Panc1 (cell line): ENCODE measurements at regions not wholly inside any gene's neighbourhood (a gene's known extent, or its start where the extent isn't known, plus 50 kb on each side); places are given as distances from the start of the nearest gene placed in this dataset.

Experiments
- ATAC-seq: fragments of 200-7000 bp; cut with Tn5 transposase; 2 replicates; pipeline ENCODE4 v1.9.1; 2020; ENCODE audit warnings: mild to moderate bottlenecking, moderate library complexity
- BruUV-seq: library from RNA; stranded (reverse); fragments of 400-500 nt; replicated peaks from 2 replicates; lab custom pipeline; 2021; lab: Mats Ljungman, UMichigan
- CTCF ChIA-PET: fragments of 300-600 bp; sonication (Branson Sonifier 250); formaldehyde crosslinking; loops from one replicate; lab custom pipeline; 2022; ENCODE audit warnings: antibody characterized with exemption; lab: Charles Lee
- POLR2A ChIA-PET: fragments of 300-600 bp; sonication (Branson Sonifier 250); formaldehyde crosslinking; loops from one replicate; lab custom pipeline; 2022; ENCODE audit warnings: antibody characterized with exemption; lab: Charles Lee
- DNase-seq: peaks from one replicate; pipeline ENCODE4 v3.0.0-alpha.2; 2010; ENCODE audit warnings: low read depth, low spot score
- H3K27ac ChIP-seq: 2 replicates; pipeline ENCODE4 v1.5.1; 2011; ENCODE audit warnings: mild to moderate bottlenecking, low read length, inconsistent platforms
- H3K27me3 ChIP-seq: fragments of 200-500 bp; sonication (Bioruptor generic); 2 replicates; pipeline ENCODE4 v1.6.0; 2014; ENCODE audit warnings: low read length, inconsistent platforms; ENCODE audit not compliant: control insufficient read depth, insufficient read depth
- H3K36me3 ChIP-seq: fragments of 200-500 bp; sonication (Bioruptor generic); 2 replicates; pipeline ENCODE4 v1.5.1; 2014; ENCODE audit warnings: inconsistent platforms, mild to moderate bottlenecking, low read length, moderate library complexity; ENCODE audit not compliant: control insufficient read depth, insufficient read depth
- H3K4me1 ChIP-seq: 2 replicates; pipeline ENCODE4 v1.5.1; 2011; ENCODE audit warnings: inconsistent platforms, mild to moderate bottlenecking, low read length, moderate library complexity; ENCODE audit not compliant: control insufficient read depth, insufficient read depth
- H3K4me3 ChIP-seq, 2 experiments: 2 replicates each; pipeline ENCODE4 v1.5.1; 2011 to 2012; ENCODE audit warnings: low read depth in 2 of 2, low read length in 2 of 2, mild to moderate bottlenecking in 2 of 2, inconsistent platforms in 1 of 2, moderate library complexity in 1 of 2
- H3K9me3 ChIP-seq: fragments of 200-500 bp; sonication (Bioruptor generic); 2 replicates; pipeline ENCODE4 v1.5.1; 2014; ENCODE audit warnings: low read depth, mild to moderate bottlenecking, inconsistent platforms, low read length, moderate library complexity; ENCODE audit not compliant: control insufficient read depth, insufficient read depth
- POLR2AphosphoS5 ChIP-seq: IDR thresholded peaks from 2 replicates; pipeline ENCODE4 v1.6.1; 2012; ENCODE audit warnings: mild to moderate bottlenecking, low read depth, low read length, moderate library complexity
- SIN3A ChIP-seq: IDR thresholded peaks from 2 replicates; pipeline ENCODE4 v1.6.1; 2012; ENCODE audit warnings: low read depth, mild to moderate bottlenecking, low read length, moderate library complexity, borderline replicate concordance; ENCODE audit not compliant: insufficient read depth
- TCF7L2 ChIP-seq: IDR thresholded peaks from 2 replicates; pipeline ENCODE4 v1.6.1; 2011; ENCODE audit warnings: mild to moderate bottlenecking, low read depth, low read length, inconsistent platforms
- in situ Hi-C: cut with HindIII; loops from 2 replicates; pipeline ENCODE4 v1.10.0; 2016; ENCODE audit warnings: low sequenced_read_pairs, low pct_unique_long_range_greater_than_20kb
- intact Hi-C: fragments of 100-400 bp; cut with micrococcal nuclease; formaldehyde crosslinking; loops from one replicate; pipeline ENCODE4 v1.10.0; 2022; ENCODE audit not compliant: unreplicated experiment
- TF ChIP-seq, protein P1 (sequence below): fragments of 450-650 bp; IDR thresholded peaks from 2 replicates; pipeline ENCODE4 v1.5.1; 2017; ENCODE audit warnings: mild to moderate bottlenecking
- TF ChIP-seq, protein P2 (sequence below), 2 experiments: IDR thresholded peaks; 2 replicates each; pipeline ENCODE4 v1.6.1; 2011 to 2012; ENCODE audit warnings: low read depth in 2 of 2, control low read depth in 1 of 2, low read length in 1 of 2, mild to moderate bottlenecking in 1 of 2, moderate library complexity in 1 of 2; ENCODE audit not compliant: insufficient read depth in 1 of 2

DNA sequence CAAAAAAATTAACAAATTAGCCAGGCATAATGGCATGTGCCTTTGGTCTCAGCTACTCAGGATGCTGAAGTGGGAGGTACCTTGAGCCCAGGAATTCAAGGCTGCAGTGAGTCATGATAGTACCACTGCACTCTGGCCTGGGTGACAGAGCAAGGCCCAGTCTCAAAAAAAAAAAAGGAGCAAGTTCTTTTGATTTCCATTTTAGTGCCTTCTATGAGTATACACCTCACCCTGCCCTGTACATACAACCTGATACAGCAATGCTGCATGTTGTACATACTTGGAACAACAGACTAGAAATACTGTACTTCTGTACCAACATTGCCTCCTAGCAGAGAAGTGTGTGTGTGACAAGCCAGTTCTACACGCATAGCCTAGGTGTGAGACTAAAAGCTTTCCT is 97.3 kb upstream of the CARMIL1 start:
- CTCF ChIA-PET: no interaction called here
- H3K4me3 ChIP-seq: no peak overlapping the region
- TF ChIP-seq SIN3A: no peak
- TF ChIP-seq, protein P1, sequence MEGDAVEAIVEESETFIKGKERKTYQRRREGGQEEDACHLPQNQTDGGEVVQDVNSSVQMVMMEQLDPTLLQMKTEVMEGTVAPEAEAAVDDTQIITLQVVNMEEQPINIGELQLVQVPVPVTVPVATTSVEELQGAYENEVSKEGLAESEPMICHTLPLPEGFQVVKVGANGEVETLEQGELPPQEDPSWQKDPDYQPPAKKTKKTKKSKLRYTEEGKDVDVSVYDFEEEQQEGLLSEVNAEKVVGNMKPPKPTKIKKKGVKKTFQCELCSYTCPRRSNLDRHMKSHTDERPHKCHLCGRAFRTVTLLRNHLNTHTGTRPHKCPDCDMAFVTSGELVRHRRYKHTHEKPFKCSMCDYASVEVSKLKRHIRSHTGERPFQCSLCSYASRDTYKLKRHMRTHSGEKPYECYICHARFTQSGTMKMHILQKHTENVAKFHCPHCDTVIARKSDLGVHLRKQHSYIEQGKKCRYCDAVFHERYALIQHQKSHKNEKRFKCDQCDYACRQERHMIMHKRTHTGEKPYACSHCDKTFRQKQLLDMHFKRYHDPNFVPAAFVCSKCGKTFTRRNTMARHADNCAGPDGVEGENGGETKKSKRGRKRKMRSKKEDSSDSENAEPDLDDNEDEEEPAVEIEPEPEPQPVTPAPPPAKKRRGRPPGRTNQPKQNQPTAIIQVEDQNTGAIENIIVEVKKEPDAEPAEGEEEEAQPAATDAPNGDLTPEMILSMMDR: no peak
- no peak for TF ChIP-seq POLR2AphosphoS5
- TF ChIP-seq, protein P2, sequence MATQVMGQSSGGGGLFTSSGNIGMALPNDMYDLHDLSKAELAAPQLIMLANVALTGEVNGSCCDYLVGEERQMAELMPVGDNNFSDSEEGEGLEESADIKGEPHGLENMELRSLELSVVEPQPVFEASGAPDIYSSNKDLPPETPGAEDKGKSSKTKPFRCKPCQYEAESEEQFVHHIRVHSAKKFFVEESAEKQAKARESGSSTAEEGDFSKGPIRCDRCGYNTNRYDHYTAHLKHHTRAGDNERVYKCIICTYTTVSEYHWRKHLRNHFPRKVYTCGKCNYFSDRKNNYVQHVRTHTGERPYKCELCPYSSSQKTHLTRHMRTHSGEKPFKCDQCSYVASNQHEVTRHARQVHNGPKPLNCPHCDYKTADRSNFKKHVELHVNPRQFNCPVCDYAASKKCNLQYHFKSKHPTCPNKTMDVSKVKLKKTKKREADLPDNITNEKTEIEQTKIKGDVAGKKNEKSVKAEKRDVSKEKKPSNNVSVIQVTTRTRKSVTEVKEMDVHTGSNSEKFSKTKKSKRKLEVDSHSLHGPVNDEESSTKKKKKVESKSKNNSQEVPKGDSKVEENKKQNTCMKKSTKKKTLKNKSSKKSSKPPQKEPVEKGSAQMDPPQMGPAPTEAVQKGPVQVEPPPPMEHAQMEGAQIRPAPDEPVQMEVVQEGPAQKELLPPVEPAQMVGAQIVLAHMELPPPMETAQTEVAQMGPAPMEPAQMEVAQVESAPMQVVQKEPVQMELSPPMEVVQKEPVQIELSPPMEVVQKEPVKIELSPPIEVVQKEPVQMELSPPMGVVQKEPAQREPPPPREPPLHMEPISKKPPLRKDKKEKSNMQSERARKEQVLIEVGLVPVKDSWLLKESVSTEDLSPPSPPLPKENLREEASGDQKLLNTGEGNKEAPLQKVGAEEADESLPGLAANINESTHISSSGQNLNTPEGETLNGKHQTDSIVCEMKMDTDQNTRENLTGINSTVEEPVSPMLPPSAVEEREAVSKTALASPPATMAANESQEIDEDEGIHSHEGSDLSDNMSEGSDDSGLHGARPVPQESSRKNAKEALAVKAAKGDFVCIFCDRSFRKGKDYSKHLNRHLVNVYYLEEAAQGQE (IDR thresholded peaks at IDR 0.05; ENCODE audit: insufficient read depth in 1 of 2, low read depth in 2 of 2, low read length in 1 of 2): no peak
- no peak for TF ChIP-seq TCF7L2

DNA sequence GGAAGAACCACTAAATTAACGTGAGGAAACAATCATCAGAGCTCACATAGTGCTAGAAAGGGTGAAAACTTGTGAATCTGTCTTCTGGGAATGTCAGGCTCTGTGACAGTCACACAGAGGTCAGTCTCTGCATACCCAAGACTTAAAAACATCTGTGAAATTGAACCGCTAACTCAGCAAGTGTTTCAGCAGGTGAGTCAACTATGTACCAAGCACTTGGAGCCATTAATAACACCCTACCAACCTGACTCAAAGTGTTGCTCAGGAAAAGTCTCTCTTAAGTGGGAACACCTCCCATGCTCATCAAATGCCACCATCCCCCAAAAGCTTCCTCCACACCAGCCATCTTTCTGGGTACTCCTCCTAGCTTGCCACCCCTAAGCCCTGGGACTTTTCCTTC is 92.3 kb upstream of the CARMIL1 start:
- TF ChIP-seq TCF7L2 (no peak), POLR2AphosphoS5 (no peak)
- ATAC-seq: no peak
- no peaks in the 10 kb centered on the region for H3K36me3 ChIP-seq
- DNase-seq: no peak
- intact Hi-C loops (no loop called here), in situ Hi-C loops (no loop called here)
- H3K4me1 ChIP-seq: no peaks in the 10 kb centered on the region
- no peak overlapping the region for H3K27ac ChIP-seq
- no TSS peak for BruUV-seq
- no peaks in the 10 kb centered on the region for H3K9me3 ChIP-seq
- ChIA-PET POLR2A (no interaction called here), CTCF (no interaction called here)
- H3K27me3 ChIP-seq: no peaks in the 10 kb centered on the region
- no peak overlapping the region for H3K4me3 ChIP-seq

More for the DNA sequence above, 97.3 kb upstream of the CARMIL1 start:
- no peak for DNase-seq
- Histone ChIP-seq H3K36me3 (no peaks in the 10 kb centered on the region), H3K27ac (no peak overlapping the region), H3K9me3 (no peaks in the 10 kb centered on the region), H3K27me3 (0 out of 2 replicates have a peak, but pooled peaks cover 2% of the 10 kb centered on the region), H3K4me1 (no peaks in the 10 kb centered on the region)
- intact Hi-C loops (no loop called here), in situ Hi-C loops (no loop called here)
- POLR2A ChIA-PET: no interaction called here
- no peak for ATAC-seq
- no TSS peak for BruUV-seq

DNA sequence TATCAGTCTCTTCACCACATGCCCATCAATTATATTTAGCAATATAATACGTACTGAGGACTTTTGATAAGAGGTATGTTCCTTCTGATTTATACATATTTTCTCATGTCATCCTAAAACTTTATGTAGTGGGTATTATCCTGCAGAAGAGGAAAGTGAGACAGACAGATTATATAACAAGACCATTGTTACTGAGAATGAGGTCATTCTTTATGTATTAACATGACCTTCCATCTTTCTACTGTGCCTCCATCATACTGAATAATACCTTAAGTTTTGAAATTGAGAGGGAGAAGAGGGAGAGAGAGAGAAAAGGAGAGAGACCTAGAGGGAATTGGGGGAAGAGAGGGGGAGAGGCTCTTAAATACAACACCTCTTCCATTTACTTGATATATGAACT is 90.9 kb upstream of the CARMIL1 start:
- intact Hi-C loops: no loop called here
- ChIA-PET CTCF (no interaction called here), POLR2A (no interaction called here)
- TF ChIP-seq TCF7L2: no peak
- TF ChIP-seq, protein P1: no peak
- TF ChIP-seq POLR2AphosphoS5: no peak
- no peak for TF ChIP-seq SIN3A
- TF ChIP-seq, protein P2 (IDR thresholded peaks at IDR 0.05; ENCODE audit: insufficient read depth in 1 of 2, low read depth in 2 of 2, low read length in 1 of 2): no peak
- H3K27ac ChIP-seq: no peak overlapping the region
- no peaks in the 10 kb centered on the region for H3K36me3 ChIP-seq
- no TSS peak for BruUV-seq
- H3K9me3 ChIP-seq: no peaks in the 10 kb centered on the region
- ATAC-seq (no peak), DNase-seq (no peak)
- no peaks in the 10 kb centered on the region for H3K27me3 ChIP-seq
- no peaks in the 10 kb centered on the region for H3K4me1 ChIP-seq
- in situ Hi-C loops: no loop called here
- no peak overlapping the region for H3K4me3 ChIP-seq
